HTR-8/SVneo (cell line): ENCODE measurements at regions not wholly inside any gene's neighbourhood (a gene's known extent, or its start where the extent isn't known, plus 50 kb on each side); places are given as distances from the start of the nearest gene placed in this dataset.
"Not testable (repeated sequence)": the region's sequence is repeated elsewhere in the genome, so short reads cannot be mapped to it uniquely, and the experiment has no call there.

Experiments used
- DNase-seq: peaks from one replicate; pipeline ENCODE4 v3.0.0; 2011; ENCODE audit warnings: low spot score, mixed read lengths; ENCODE audit not compliant: insufficient read length
- FAIRE-seq: peaks from 2 replicates; lab custom pipeline; 2011; peaks lifted over from hg19 to GRCh38; lab: Jason Lieb, UNC

DNA sequence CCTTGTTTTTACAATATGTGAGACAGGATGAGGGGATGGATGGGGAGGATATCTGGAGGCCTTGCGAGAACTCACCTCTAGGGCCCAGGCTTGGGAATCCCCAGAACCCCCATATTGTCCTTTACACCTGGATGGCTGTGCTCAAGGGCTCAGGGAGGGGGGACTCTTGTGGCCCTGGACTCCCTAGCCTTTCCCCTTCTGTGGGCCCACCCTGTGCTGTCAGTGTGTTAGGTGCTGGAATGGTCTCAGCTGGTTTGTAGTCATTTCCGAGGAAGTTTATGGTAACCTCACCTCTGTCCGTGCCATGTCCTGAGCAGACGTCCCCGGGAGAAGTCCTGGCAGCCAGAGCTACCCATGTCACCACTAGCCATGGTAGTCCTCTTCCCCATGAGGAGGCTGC is 158.3 kb downstream of the KCNJ18 start:
- not testable (repeated sequence) for FAIRE-seq, DNase-seq
